GM18907 (cell line): ENCODE measurements at regions not wholly inside any gene's neighbourhood (a gene's known extent, or its start where the extent isn't known, plus 50 kb on each side); places are given as distances from the start of the nearest gene placed in this dataset.

Experiments
- ATAC-seq: cut with Tn5 transposase; IDR thresholded peaks from one replicate; pipeline ENCODE4 v1.9.1; 2021; ENCODE audit warnings: mild to moderate bottlenecking, moderate library complexity; ENCODE audit not compliant: unreplicated experiment

DNA sequence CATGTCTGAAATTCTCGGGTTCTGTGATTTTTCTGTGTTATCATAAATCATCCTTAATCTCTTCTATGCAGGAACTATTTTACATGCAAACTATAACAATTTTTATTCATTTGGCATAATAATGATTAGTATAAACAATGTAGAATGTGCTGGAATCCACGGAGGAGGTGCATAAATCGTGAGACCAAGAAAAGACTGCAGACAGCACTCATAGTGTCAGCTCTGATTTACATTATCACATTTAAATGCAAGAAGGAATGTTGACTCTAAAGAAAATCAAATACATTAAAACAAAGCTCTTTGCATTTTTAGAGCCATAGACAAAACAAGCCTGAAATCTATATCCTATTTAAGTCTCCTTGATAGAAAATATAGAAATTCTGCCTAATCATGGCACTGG lies 501.7 kb upstream of the STXBP6 start:
- ATAC-seq: no peak

DNA sequence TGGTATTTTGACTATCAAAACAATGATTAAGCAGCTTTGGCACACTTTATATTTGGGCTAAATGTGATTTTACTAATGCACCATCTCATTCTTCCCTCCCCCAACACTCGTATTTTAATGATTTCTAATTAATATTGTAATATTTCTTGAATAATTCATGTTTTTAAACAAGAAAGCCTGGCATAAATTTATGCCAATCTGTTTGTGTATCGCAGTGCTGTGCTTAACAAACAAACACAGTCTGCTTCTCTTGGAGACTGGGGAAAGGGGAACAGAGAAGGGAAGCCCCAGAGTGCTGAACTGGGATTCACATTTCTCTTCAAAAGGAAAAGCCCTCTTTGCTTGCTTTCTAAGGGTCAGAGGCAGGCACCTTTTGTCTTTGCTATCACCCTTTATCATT lies 496.9 kb upstream of the STXBP6 start:
- no peak for ATAC-seq

DNA sequence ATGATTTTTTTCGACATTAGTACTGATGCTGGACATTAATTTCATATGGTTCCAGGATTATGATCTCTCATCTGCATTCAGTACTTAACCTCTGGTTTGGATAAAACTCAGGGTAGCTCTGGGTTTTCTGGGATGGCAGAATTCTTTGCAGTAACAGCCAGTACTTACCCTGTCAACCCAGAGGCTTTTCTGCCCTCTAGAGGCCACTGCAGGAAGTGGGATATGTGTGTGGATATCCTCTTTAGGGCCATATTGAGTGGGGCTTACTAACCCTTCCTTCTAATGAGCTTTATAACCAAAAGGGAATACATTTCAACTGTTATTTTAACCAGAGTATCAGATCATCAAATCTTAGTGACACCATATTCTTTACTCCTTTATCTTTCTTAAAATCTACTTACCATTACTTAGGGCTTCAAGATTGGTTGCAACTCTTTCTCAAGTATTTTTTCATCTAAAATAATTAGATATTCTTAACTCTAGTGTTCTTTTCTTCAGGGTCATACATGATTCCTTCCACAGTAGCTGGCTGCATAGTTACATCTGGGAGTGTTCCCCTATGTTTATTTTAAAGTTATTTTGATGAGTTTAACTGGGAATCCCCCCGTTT lies 488.0 kb upstream of the STXBP6 start:
- ATAC-seq: no peak

DNA sequence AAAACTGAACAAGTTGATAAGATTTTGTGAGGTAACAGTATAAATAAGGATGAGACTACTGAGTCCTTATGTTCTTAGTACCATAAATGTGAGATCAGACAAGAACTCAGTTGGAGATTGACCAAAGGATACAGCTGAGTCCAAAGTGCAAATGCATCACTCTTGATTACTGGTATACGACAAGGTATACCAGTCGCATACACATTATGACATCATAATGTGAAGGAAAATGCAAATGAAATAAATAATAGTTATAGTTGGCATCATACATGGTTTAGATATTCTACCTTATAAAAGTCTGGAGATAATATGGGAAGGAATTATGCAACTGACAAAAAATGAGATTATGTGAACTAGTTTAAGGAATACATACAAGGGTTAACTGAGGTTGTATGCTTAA lies 476.3 kb upstream of the STXBP6 start:
- ATAC-seq: no peak

DNA sequence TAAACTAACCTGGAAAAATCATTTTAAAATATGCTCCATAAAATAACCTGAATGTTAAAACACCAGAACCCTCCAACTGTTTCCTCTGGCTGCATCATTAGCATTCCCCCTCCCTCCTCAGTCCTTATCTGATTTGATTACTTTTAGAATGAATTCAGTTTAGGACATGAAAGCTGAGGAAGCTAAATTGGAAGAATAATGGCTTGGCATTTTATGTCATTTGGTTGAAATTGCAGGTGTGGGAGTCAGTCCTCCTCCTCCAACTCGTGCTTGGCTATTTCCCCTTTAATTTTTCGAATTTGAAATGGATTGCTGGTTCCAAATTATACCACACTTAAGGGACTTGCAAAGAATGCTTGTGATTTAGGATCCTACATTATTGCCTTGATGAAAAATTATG lies 473.0 kb upstream of the STXBP6 start:
- no peak for ATAC-seq

DNA sequence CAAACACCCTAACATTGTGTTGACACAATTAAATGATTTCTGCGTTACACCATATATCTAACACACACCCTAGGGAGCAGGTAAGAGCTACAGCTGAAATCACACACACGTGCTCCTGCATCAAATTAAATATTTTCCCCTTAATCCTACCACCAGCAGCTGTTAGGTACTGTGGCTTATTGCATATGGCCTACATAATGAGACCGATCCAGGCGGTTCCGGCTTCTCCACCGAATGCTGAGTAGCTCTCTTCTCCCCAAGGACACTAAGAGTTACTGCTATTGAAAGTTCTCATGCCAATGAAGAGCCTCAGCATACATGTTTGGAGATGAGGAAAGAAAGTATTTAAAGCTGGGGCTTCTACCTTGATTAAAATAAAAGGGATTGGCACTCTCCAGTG lies 472.2 kb upstream of the STXBP6 start:
- ATAC-seq: no peak

DNA sequence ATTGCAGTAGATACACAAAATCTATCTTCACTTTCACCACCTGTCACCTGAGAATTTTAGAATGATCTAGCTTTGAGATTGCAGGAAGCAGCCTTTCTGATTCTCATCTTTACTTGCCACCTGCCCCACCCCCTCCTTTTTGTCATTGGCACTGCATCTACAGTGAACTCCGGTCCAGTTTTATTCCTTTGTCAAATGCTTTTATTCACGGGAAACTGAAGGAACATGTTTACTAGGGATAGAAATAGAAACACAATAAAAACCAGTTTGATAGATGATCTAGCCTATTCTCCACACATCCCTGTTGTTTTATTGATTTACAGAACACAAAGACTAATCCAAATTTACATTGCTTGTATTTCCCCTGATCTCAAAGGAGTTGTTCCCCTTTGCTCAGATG lies 471.7 kb upstream of the STXBP6 start:
- no peak for ATAC-seq

DNA sequence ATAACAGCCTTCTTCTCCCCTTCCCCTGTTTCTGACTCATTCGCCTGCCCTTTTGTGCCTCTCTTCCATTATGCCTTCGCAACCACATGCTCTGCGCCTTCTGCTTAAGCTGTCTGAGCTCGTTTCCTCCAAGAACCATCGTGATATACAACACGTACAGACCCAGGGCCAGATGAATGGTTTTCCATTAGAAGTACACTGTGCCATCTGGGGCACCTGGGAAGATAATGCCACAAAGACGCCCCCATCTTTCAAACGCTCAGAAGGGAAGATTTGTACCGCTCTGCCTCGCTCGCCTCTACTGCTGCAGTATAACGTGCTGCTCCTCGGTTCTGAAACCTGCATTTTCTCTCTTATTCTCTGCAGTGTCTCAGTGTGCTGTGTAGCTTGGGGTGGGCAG lies 470.9 kb upstream of the STXBP6 start:
- no peak for ATAC-seq

DNA sequence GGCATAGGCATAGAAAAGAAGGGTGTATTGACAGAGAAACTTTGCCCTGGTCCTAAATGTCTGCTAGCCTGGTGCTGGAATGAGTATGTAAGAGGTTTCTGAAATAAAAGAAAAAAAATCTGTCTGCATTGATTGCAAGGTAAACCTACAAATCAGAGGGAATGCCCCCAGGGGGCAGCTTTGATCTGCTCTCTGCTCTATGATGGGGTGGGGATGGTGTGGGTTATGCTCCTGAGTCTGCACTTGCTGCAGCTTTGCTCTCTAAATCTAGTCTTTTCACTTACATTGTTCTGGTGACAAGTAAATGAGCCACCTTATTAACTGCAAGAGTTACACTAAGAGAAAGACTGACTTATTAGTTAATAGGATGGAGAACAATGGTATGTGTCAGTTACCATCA lies 468.4 kb upstream of the STXBP6 start:
- no peak for ATAC-seq

DNA sequence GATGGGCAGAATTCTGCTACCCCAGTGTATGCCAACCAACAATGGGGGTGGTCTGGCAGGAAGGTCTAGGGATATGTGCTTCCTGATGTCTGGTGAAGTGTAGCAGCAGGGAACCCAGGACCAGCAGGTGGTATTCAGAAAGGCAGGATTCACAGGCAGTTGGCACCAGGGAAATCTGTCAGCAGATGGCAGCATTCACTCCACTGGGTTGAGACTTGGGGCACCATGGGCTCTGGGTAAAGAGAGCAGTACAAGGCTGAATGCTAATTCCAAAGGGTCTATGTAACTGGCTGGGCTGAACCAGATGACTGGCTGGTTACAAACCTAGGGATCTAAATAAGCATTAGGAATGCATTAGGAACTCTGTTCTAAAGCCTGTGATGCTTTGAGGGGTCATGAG lies 466.9 kb upstream of the STXBP6 start:
- ATAC-seq: no peak

DNA sequence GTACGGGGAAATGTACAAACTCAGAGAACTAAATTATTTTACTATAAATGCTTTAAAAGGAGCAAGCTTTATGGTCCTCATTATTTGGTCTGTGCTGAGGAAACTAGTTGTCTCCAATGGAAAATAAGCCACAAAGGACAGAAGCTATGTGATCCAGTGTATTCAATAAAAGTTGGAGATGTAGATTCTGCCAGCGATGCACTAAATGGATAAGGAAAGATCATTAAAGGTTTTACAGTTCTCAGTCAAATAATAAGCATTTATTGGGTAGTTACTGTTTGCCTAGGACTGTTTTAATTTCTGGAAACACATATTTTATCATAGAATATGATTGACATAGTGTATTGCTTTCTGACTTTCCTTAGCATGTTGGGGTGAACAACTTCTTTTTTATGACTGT lies 458.9 kb upstream of the STXBP6 start:
- no peak for ATAC-seq

DNA sequence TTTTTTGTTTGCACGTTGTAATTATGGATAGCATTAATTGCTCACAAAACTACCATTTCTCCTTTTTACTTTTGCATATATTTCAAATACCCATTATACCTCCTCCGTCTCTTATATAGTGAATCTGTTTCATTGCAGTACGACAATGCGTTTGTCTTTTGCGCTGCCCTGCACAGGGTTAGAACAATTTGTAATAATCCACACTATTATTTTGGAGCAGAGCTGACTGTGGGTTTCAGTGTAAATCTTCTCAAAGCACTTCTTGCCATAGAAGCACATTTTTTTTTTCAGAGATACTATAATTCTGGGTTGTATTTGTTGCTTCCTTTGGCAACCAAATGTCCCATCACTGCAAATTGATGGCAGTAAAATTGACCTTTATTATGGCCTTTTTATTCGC lies 451.8 kb upstream of the STXBP6 start:
- no peak for ATAC-seq

DNA sequence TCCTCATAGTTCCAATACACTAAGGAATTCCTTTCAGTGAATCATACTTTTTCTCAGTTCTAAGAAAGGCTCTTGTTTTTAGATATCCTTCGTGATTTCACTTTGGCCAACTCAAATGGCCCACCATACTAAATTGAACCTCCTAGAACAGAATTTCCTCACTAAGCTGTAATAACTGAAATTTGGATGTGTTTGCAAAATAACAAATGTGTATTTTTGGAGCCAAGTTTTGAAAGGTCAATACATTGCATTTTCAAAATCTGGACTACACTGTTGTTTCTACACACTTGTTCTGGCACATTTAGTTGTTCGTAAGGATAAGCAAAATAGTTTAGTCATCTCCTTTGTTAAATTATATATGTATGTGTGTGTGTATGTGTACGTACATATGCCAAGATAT lies 439.0 kb upstream of the STXBP6 start:
- ATAC-seq: no peak

DNA sequence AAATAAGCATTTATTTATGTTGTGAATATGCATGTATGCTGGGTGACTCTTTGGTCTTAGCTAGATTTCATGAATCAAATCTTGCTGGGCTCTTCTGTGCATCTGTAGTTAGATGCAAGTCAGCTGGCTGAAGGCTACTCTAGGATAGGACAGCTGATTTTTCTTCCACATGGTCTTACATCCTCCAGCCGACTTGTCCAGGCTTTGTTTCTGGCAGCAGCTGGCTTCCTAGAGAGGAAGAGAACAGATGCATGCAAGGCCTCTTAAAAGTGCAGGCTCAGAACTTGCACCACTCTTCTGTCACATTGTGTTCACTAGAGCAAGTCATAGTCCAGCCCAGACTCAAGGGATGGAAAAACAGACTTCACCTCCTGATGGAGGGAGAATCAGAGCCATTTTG lies 435.4 kb upstream of the STXBP6 start:
- no peak for ATAC-seq

DNA sequence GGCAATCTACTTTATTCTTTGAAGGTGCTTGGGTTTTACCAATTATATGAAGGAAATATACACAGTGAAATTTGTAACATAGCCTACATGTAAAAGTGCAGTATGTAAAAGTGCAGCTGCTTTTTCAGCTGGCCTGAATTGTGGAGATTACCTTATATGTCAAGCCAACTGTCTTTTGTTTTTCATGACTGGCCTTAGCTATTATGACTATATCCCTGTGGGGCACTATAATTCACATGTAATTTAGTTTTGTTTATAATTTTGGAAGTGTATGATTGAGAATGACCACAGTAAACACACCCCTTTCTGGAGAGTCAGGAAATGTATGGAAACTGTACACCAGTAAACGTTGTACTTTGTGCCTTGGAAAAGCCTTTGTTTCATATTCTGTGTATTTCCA lies 435.0 kb upstream of the STXBP6 start:
- ATAC-seq: no peak

DNA sequence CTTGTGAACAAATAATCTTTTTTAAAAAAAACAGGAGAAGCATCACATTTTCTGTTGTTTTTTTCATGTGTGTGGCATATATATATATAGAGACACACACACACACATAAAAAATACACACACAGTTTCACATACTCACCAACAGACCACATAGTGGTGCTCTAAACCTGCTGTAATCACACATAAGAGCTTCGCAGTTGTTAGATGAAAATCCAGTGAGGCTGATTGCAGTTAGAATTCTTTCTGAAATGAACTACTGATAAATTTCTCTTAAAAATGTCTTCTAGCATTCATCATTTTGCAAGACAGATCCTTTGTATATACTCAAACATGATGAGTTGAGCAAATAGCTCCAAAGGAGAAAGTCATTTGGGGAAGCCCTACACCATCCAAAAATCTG lies 434.3 kb upstream of the STXBP6 start:
- no peak for ATAC-seq

DNA sequence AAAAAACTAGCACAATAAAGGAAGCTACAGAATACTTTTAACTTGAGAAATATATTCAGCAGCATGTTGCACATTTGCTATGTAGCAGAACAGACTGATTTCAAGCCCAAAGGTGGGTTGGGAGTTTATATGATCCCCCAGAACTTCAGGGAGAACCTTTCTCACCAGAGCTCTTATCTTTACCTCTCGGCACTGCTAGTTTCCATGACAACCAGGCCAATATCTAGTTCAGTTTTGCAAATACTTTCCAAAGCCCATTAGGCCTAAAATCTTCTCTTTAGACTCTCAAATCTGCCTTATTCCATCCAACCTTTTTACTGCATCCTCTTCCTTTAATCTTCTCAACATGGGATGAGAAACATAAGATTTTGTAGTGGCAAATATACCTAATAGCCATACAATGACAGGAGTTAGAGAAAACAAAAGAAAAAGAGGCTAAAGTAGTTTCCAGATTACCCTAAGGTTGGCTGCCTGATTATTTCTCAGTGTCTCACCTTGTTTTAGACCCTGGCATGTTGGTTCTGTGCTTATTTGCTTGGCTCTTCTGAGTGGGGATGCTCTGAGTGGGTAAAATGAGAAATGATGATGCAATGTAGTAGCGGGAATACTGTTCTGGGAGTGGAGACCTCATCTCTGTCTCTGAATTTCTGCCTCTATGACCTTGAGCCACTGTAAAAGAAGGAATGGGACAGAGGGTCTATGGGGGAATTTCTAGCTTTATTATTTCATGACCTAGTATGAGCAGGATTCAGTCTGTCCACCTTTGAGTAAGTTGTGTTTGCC lies 427.6 kb upstream of the STXBP6 start:
- ATAC-seq: no peak

DNA sequence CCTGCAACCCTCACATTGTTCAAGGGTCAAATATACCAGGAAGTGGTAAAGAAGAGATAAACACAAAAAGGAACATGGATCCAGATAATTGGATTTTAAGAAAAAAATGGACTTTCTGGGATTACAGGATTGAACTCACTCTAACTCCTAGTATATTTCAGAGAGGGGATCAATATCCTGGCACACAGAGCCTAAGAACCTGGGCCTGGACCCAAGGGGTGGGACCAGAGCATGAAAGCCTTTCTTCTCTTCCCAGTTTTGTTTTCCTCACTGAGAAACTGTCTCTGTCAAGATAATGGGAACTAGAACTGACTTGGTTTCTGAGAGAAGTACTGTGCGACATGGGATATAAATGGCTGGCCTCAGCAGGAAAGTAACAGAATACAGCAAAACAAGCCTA lies 422.8 kb upstream of the STXBP6 start:
- ATAC-seq: no peak

DNA sequence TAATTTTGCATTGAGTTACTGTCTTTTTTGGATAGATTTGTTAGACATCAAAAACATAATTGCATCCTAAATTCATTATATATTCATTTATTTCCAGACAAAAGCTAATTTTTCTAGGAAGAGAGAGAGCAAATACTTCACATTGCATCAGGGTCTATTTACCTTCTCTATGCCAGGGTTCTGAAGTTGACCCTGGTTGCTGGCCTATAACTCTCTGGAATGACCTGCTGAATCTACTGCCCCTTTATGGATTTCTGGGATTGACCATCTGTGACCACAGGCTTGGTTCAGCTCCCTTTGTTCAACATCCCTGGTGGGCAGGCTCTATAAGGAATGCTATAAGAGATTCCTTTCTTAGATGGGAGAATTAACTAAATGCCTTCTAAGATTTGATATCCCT lies 414.8 kb upstream of the STXBP6 start:
- no peak for ATAC-seq

DNA sequence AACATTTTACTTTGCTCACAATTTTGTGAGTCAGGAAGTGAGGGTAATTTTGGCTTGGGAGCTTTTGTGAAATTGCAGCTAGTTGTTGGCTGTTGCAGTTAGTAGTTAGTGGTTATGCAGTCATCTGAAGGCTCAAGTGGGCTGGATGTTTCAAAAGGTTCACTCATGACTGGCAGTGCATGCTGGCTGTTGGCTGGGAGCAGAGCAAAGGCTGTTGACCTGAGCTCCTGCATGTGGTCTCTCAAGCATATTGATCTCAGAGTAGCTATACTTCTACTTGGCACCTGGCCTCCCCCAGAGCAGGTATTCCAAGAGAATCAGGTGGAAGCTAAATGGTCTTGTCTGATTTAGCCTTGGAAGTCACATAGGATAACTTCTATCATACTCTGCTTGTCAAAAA lies 414.1 kb upstream of the STXBP6 start:
- ATAC-seq: no peak

DNA sequence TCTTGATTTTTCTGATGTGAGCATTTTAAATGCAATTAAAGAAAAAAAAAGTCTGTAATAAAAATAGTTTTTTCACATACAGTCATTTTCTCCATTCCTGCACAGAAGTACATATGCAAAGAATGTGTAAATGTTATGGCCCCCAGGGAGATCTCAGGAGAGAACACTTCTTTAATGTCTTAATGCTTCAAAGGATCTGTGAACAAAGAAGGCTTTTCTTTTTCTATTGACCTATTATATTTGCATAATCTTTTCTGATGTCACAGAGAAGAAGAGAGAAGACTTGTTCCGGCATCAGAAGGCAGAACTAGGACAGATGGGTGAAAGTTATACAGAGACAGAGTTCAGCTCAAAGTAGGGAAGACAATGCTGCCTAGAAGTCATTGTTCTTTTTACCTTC lies 413.5 kb upstream of the STXBP6 start:
- no peak for ATAC-seq

DNA sequence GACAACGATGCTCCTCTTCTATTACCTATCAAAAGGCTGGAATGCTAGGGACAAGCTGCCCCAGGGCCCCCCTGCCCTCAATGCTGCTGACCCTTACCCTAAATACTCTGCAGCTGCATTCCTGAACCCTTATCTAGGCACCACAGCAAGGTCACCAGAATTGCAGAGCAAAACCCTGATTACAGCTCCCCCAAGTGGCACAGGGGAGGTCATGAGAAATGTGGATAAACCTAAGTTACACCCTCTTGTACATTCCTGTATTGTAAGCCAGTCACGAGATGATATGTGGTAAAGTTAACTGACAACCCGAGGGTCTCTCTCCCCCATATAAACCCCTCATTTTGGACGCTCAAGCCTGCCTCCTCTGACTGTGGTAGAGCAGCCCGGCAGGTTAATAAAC lies 411.8 kb upstream of the STXBP6 start:
- no peak for ATAC-seq

DNA sequence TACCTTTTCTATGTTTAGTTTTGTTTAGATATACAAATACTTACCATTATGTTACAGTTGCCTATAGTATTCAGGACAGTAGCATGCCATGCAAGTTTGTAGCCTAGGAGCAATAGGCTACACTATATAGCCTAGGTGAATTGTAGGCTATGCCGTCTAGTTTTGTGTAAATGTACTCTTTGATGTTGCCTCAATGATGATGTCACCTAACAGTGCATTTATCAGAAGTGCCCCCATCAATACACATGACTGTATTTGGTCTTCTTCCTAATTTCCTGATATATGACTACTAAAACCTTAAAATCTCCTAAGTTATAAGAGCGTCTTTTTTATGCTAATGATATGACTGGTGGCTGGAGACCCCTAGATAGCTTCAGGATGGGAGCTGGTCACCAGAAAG lies 394.4 kb upstream of the STXBP6 start:
- no peak for ATAC-seq
